ENCODE measurements at regions not wholly inside any gene's neighbourhood (a gene's known extent, or its start where the extent isn't known, plus 50 kb on each side); places are given as distances from the start of the nearest gene placed in this dataset.

- TF ChIP-seq EGR1 (IDR thresholded peaks at IDR 0.05; ENCODE audit: borderline replicate concordance, low read depth, low read length) (no peak), EP300 (IDR thresholded peaks at IDR 0.05; ENCODE audit: borderline replicate concordance in 1 of 2, low read depth in 2 of 2, low read length in 2 of 2) (no peak), USF2 (IDR thresholded peaks at IDR 0.05; ENCODE audit: low read length) (no peak), GTF2F1 (IDR thresholded peaks at IDR 0.05; ENCODE audit: borderline replicate concordance, low read depth, low read length) (no peak)
Measured at GRCh38 chr6:120775698-120776097, 558.6 kb downstream of the TBC1D32 start (continued).
